SW 1271 (cell line): ENCODE measurements at regions not wholly inside any gene's neighbourhood (a gene's known extent, or its start where the extent isn't known, plus 50 kb on each side); places are given as distances from the start of the nearest gene placed in this dataset.
A peak's percentile ranks its signal among the peaks of the same experiment; 100 is the strongest.
"Not testable (repeated sequence)": the region's sequence is repeated elsewhere in the genome, so short reads cannot be mapped to it uniquely, and the experiment has no call there.

Experiments used
- DNase-seq, 2 experiments: peaks; one replicate each; lab custom pipeline; 2025; lab: John Stamatoyannopoulos, UW

DNA sequence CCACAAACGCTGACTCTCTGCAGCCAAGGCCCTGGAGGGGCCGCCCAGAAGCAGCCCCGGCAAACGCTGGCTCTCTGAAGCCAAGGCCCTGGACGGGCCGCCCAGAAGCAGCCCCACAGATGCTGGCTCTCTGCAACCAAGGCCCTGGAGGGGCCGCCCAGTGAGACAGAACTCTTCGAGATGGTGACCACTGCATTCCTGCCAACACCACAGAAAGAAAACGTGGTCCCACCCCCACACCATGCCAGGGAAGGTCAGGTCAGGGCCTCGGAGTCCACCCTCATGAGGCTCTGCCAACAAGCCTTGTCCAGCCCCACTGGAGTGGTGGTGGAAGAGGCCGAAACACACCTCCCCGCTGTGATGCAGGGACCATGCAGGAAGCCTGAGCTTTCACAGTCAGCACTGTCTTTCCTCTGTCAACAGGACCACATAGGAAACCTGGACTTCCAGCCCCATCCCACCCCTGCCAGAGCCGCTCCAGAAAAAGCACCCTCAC, 97.5 kb downstream of the DLL1 start:
- DNase-seq = no peak

DNA sequence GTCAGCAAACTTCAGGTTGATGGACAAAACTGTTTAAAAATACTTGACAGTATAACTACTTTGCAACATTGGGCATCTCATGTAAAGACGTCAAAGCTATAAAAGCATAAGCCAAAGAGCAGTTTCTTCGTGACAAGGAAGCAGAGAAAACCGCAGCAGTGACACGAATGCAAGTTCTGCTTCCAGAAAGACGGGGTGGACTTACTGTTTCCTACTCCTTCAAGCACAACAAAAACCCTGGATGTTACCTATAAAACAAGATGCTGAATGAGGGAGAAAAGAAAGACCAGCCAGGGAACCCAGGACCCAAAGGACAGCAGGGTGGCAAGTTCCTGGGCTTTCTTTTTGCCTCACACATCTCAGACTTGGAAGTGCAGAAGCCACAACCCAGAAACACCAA, 98.0 kb downstream of the DLL1 start:
- no peak for DNase-seq

DNA sequence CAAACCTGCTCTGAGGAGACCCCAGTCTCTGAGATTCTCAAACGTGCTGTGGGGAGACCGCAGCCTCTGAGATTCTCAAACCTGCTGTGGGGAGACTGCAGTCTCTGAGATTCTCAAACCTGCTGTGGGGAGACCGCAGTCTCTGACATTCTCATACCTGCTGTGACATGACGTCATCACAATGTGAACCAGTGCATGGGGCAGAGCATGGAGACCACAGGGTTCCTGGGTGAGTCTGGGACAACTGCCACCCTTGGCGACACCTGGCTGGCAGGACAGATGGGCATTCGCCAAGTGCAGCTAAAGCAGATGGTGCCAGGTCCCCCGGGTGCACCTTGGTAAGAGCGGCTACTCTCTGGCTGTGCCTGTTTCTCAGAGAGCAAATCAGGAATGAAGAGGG, 98.8 kb downstream of the DLL1 start:
- not testable (repeated sequence) for DNase-seq

DNA sequence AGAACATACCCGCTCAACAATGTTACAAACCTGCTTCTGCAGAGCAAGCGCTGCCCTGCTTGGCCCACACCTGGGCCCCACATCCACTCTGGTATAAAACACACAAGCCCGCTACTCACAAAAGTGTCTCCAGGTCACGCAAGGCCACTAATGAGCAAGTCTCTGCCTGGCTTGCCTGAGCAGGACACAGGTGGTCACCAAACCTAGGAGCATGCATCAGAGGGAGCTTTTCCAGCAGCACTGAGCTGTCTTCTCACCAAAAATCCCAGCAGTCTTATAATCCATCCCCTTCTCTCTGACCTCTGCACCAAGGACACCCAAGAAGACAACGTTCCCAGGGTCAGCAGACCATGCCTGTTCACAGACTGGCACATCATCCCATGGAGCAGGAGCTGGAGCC, 100.8 kb downstream of the DLL1 start:
- DNase-seq = no peak

DNA sequence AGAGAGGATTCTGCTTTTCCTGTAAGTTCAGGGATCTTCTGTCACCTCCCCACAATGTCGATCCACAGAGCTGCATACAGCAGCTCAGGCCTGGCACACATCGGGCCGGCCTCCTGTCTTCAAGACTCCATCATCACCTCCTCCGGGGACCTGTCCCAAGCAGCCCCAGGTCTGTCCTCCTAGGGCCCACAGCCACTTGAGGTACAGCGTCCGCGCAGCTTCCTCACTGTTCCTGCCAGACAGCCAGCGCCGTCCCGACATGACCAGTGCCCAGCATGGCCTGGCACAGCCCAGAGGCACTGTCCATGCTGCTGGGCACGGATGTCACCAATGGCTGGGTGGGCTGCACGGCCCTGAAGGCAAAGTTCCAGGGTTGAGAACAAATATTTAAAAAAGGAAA, 101.6 kb downstream of the DLL1 start:
- no peak for DNase-seq

DNA sequence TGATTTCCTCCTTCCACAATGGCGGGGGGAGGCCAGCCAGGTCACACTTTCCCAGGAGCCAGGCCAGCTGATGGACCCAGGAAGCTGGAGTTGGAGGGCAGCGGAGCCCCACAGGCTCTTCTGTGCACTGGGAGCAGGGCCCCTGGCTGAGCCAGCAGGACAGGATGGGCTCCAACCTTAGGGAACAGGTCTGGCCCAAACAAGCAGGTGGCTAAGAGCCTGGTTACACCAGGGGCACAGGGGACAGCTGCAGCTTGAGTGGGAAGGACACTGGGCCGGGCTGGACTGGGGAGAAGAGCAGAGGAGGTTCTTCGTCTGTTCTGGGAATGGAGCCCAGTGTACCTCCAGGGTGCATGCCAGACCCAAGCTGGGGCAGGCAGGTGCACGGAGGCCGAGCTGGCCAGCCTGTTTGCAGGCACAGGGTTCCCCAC, 102.3 kb downstream of the DLL1 start:
- no peak for DNase-seq

DNA sequence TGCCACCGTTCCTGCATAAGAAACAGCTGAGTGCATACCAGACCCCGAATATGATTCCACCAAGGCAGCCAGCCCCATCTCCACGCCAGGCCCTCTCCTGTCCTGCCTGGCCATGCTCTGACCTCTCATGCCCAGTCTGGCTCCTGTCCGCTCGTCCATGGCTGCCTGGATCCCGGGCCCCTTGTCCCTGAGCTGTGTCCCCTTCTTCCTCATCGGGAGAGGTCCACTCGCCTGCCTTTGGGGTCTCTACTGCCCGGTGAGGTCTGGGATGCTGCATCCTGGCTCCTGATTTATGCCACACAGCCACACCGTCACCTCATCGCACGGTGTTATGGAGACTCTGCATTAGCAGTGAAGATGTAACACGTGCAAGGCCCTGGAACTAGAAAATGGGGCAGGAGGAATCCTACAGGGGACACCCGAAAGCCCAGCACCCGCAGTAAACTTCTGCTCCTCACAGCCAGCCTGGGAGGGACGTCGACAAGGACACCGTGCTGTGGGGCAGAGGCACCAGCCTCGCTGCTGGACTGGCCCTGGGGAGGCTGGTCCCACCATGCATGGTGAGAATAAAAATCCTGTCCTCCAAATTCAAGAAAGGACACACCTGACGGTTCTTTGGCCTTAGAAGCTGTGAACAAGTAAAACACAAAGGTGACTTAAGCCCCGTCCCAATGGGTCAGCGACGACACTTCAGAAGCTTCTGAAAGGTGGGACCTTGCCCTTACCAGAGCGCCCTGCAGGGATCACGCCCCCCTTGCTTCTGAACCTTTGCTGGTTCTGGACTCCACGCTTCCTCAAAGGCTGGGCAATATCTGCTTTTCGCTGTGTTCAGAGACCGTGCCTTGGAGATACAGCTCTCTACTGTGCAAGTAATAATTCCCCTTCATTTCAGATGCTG, 103.0 kb downstream of the DLL1 start:
- no peak for DNase-seq

DNA sequence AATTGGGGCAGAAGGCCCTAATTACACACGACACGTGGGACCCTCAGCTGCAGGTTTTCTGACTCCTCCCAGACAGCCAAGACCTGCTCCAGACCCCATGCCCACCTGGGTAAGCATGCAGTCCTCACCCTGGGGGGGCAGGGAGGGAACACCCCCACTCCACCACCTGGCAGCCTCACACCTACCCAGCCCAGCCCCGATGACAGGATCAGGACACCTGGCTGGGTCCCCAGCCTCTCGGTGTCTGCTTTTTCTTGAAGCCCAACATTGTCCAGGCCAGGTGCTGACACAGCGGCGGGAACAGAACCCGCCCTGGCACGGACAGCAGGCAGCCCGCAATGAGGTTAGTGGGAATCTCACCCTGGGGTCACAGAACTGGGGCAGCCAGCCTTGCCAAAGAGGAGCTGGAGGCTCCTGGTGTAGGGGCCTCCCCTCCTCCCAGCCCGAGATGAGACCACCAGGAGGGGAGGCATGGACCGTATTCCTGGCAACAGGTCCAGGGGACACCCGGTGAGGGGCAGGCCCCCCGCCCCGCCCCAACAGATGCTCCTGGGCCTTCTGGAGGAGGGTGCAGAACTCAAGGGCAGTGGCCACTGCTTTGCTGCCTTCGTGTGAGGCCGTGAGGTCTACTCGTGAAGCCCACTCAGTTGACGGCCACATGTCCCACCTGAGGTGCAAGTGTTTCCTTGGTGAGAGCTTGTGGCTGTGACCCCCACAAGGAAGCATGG, 103.8 kb downstream of the DLL1 start:
- no peak for DNase-seq

DNA sequence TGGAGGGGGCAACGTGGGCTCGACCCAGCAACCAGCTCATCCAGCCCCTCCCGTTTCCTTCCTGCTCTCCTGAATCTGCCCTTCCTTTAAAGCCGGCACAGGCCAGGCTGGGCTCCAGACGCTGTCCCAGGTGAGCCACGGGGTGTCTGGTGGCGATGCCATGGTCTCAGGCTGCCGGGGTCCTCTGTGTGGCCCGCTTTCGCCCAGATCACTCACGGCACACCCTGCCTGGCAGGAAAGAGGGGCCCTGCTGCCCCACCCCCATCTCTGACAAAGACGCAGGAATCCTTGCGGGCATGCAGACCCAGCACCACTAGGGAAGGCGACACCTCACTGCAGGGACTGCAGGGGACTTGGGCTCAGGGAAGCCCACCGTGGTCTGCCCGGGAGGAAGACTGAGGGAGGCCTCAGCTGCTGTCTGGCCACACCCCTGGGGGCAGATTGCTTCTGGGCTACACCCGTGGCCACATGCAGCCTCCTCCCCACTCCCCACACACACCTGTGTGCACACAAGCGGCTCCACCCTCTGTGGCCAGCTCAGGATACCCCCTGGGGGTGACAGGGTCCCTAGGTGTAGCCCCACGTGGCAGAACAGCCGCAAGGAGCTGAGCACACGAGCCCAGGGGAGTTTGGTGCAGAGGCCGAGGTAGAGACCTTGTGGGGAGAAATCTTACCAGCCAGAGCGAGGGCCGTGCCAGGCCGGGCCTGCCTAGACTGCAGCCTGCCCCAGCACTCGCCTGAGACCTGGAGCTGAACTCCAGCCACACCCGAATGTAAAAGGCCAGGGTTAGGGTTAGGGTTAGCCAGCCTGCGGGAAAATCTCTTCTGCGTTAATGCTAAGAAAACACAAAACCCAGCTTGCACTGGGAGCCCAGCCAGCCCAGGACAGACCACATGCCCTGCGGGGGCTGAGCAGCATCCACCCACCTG, 104.6 kb downstream of the DLL1 start:
- no peak for DNase-seq

DNA sequence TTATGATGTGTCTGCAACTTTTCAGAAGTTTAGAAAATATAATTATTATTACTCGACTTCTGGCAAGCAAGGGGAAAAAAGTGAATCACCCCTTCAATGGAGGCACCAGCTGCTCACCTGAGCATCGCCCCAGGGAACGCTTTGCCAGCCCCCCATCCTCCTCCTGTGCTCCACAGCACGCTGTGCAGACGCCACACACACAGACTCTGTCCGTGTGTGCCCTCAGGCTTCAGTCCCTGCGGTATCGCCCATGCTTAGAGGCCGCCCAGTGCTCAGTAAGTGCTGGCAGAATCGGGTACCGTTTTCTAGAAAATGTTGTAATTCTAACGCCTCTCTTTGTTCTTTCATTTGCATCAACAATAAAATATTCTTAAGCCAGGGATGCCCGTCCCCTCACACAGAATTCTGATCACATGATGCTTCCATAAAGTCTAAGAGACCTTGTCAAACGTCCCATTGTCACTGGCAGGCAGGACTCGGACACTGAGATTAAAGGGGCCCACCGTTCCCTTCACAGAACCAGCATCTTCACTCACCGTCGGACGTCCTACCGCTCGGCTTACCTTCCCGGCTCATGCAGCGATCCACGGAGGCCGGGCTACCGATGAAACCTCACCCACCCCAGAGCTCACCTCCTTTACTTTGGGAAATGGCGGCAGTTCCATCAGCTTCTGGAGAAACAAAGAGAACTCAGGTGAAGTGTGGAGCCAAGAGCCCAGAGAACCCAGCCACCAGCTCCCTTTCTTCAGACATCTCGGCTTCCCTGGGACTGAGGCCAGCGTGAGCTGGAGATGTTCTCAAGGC, 105.5 kb downstream of the DLL1 start:
- no peak for DNase-seq

DNA sequence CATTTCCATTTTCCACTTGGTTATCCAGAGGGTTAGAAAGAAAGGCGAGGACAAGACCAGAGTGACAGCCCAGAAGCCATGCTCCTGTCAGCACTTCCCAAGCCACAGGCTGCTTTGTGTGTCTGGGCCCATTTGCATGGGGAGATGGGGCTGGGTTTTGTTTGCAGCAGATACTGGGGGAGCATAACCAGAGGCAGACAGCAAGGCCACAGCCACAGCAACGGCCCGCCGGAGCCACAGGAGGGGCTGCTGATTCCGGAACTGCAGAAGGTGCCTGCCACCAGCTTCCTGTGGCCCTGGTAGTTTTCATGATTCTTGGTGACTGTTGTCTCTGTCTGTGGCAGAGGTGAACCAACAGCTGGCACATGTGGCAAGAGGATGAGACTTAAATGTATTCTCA, 106.6 kb downstream of the DLL1 start:
- DNase-seq = no peak

DNA sequence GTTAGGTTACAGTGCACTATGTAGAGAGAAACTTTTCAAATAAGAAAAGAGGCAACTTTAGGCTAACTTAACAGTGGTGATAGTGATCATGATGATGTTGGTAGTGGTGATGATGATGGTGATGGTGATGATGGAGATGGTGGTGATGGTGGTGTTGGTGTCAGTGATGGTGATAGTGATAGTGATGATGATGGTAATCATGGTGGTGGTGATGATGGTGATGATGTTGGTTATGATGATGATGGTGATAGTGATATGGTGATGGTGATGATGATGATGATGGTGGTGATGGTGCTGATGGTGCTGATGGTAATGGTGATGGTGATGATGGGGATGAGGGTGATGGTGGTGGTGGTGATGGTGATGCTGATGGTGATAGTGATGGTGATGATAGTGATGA, 107.4 kb downstream of the DLL1 start:
- no peak for DNase-seq

DNA sequence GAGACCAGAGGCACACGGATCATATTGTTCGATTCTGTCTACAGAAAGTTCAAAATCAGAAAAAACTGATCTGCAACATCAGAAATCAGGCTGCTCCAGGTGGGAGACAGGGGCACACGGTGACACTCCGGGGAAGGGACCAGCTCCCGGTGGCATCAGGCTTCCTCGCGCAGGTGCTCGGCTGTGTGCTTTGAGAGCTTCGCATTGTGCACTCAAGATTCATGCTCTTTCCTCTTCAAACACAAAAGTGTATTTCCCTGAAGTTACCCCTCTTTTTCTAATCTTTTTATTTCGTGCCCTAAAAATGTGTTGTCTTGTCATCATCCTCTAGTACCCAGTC, 108.1 kb downstream of the DLL1 start:
- DNase-seq = no peak

DNA sequence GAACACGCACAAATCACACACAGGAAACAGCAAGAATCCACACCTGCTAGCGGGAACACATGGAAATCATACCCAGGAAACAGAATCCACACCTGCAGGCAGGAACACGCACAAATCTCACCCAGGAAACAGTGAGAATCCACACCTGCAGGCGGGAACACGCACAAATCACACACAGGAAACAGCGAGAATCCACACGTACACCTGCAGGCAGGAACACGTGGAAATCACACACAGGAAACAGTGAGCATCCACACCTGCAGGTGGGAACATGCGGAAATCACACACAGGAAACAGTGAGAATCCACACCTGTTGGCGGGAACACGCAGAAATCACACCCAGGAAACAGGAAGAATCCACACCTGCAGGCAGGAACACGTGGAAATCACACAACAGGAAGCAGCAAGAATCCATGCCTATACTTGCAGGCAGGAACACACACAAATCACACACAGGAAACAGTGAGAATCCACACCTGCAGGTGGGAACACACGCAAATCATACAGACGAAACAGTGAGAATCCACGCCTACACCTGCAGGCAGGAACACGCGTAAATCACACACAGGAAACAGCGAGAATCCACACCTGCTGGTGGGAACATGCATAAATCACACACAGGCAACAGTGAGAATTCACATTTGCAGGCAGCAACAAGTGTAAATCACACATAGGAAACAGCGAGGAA, 108.6 kb downstream of the DLL1 start:
- no peak for DNase-seq

DNA sequence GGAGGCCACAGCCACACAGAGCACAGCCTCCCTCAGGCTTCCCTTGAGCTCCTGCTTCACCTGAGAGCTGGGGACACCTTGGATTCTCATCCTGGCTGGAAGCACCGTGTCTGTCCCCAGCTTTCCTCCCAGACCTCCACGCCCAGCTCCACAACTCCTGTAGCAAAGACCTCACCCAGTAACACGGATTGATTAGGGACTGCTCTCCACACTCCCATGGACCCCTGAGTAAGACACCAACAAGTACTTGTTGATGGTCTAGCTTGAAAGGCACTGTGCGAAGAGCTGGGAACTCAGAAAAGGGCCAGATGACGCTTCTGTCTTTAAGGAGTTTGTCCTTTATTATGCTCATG, 109.6 kb downstream of the DLL1 start:
- no peak for DNase-seq

DNA sequence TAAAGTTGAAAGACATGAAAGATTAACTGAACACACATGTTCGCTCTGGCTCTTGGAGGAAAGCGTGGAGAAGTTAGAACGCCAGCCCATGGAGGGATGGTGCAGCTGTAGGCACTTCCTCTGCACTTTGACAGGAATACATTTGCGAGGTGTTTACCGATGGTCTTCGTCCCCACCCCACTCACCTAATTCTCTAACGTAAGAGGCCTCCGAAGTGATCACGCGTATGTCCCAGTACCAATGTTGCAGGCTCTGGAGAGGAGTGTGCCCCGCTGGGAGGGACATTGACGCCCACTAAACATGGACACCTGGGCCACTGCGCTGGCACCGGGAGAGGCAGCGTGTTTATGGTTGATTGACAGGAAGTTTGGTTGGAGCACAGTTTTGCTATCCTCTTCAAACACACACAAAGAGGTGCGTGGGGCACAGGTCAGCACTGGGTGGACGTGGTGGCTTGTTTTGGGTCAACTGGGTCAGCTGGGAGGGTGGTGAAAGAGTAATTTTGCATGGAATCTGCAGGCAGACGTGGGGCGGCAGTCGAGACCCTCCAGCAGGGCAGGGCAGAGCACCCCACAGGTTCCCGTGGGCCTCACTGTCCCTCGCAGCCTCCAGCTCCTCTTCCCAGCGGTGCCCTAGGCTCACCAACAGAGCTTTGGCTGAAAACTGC, 110.1 kb downstream of the DLL1 start:
- no peak for DNase-seq

DNA sequence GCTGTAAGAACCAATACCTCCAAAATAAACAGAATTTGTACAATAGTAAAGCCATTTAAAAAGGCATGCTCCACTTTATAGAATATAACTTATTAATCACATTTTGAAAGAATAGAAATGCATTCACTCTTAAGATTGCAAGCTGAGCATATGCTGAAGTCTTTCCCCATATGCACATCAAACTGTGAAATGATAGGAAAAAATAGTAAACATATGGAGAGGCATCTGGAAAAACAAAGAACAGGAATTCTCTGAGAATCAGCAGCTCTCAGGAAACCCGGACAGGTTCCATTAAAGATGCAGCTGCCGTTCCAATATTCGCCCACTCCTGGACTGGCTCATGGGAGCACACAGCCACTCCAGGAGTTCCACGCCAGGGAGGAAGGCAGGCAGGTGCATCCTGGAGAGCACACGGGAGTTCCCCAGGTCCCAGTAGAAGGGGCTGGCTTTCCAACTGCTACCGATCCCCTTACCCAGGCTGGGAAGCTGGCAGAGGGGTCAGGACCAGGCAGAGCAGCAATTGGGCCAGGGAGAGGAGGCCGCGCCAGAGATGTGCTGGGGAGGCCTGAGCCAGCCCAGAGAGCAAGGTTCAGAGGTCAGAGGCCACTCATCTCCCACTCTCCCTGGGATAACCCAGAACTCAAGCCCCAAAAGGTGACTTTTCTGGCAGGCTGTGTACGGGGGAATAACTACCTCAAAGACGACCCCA, 111.1 kb downstream of the DLL1 start:
- no peak for DNase-seq

DNA sequence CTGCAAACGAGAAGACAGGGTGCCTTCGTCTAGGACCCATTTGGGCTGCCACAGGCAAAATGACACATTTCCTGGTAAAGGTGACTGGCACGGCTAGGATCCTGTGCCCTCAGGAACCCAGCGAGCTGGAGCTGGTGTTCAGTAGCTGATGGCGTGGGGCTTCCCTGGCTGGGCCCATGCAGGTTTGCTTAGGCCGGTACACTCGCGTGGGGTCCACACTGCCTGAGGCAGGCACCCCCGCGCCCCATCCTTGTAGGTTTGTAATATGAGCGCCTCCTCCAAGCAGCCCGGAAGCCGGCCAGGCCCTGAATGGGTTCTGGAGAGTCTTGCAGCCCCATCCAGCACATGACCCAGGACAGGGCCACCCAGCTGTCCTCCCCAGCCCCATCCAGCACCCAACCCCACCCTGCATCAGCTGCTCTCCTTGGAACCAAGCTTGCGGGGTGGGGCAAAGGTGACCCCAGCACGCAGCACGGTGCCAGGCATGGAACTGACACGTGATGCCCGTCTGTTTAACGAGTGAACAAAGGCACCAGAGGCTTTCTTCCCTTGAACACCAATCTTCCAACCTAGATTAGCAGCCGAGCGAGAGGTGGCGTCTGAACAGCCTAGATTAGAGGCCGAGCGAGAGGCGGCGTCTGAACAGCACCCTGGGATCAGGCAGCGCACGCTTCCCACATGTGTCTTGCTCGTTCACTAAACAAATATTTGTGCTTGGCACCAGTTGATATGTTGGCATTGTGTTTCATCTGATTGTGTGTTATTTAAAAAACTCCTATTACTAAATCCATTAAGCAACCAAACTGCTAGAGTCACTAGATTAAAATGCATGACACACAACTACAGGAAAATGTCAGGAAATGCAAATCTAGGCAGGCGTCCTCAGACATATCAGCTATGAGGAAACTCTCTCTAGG, 112.1 kb downstream of the DLL1 start:
- peak in 1 of 2 experiments; percentile 7 for DNase-seq
